Karpas-422 (cell line): ENCODE measurements at regions not wholly inside any gene's neighbourhood (a gene's known extent, or its start where the extent isn't known, plus 50 kb on each side); places are given as distances from the start of the nearest gene placed in this dataset.

ENCODE experiments used
- DNase-seq: peaks from one replicate; pipeline ENCODE4 v3.0.0-alpha.2; 2015
- H2AFZ ChIP-seq: fragments of 200-600 bp; sonication (generic); 2 replicates; pipeline ENCODE4 v1.6.1; 2014; ENCODE audit warnings: antibody characterized with exemption, low read length, mixed read lengths
- H3K27ac ChIP-seq: fragments of 200-600 bp; sonication (generic); 2 replicates; pipeline ENCODE4 v1.5.1; 2014; ENCODE audit warnings: mild to moderate bottlenecking, low read length, moderate library complexity
- H3K27me3 ChIP-seq: fragments of 200-600 bp; sonication (generic); 2 replicates; pipeline ENCODE4 v1.6.1; 2014; ENCODE audit warnings: low read length, mixed read lengths
- H3K36me3 ChIP-seq: fragments of 200-600 bp; sonication (generic); 2 replicates; pipeline ENCODE4 v1.6.1; 2014; ENCODE audit warnings: low read length, mixed read lengths; ENCODE audit not compliant: insufficient read depth
- H3K4me1 ChIP-seq: fragments of 200-600 bp; sonication (generic); 2 replicates; pipeline ENCODE4 v1.6.1; 2014; ENCODE audit warnings: mild to moderate bottlenecking, low read length, mixed read lengths
- H3K4me2 ChIP-seq: fragments of 200-600 bp; sonication (generic); 2 replicates; pipeline ENCODE4 v1.6.1; 2014; ENCODE audit warnings: low read length, low read depth, mild to moderate bottlenecking; ENCODE audit not compliant: poor library complexity, severe bottlenecking
- H3K4me3 ChIP-seq: fragments of 200-600 bp; sonication (generic); 2 replicates; pipeline ENCODE4 v1.5.1; 2014; ENCODE audit warnings: mild to moderate bottlenecking, antibody characterized with exemption, low read length, mixed read lengths
- H3K79me2 ChIP-seq: fragments of 200-600 bp; sonication (generic); 2 replicates; pipeline ENCODE4 v1.6.1; 2014; ENCODE audit warnings: mild to moderate bottlenecking, low read length, mixed read lengths
- H3K9ac ChIP-seq: fragments of 200-600 bp; sonication (generic); 2 replicates; pipeline ENCODE4 v1.6.0; 2014; ENCODE audit warnings: low read length
- H3K9me2 ChIP-seq: fragments of 200-600 bp; sonication (generic), shearing (Covaris generic); replicated peaks from 2 replicates; pipeline ENCODE4 v1.6.0; 2014; ENCODE audit warnings: mild to moderate bottlenecking, low read length, moderate library complexity; ENCODE audit not compliant: insufficient read depth
- H3K9me3 ChIP-seq: fragments of 300-700, 200-600 bp; sonication (generic); 2 replicates; pipeline ENCODE4 v1.6.1; 2014; ENCODE audit warnings: low read length, mixed read lengths
- H4K20me1 ChIP-seq: fragments of 200-600 bp; sonication (generic); 2 replicates; pipeline ENCODE4 v1.6.1; 2014; ENCODE audit warnings: mild to moderate bottlenecking, antibody characterized with exemption, low read length, low read depth; ENCODE audit not compliant: insufficient read depth

- Histone ChIP-seq H3K27me3 (no peaks in the 10 kb centered on the region), H3K79me2 (no peaks in the 10 kb centered on the region), H3K36me3 (no peaks in the 10 kb centered on the region), H3K9ac (no peak overlapping the region), H4K20me1 (no peaks in the 10 kb centered on the region), H3K4me1 (no peaks in the 10 kb centered on the region), H3K4me3 (no peak overlapping the region), H3K9me3 (no peaks in the 10 kb centered on the region), H2AFZ (no peak overlapping the region), H3K4me2 (no peak overlapping the region), H3K9me2 (no peaks in the 10 kb centered on the region), H3K27ac (no peak overlapping the region)
- no peak for DNase-seq
Measured at GRCh38 chr11:33479231-33479630, 221.4 kb downstream of the C11orf91 start.

DNA sequence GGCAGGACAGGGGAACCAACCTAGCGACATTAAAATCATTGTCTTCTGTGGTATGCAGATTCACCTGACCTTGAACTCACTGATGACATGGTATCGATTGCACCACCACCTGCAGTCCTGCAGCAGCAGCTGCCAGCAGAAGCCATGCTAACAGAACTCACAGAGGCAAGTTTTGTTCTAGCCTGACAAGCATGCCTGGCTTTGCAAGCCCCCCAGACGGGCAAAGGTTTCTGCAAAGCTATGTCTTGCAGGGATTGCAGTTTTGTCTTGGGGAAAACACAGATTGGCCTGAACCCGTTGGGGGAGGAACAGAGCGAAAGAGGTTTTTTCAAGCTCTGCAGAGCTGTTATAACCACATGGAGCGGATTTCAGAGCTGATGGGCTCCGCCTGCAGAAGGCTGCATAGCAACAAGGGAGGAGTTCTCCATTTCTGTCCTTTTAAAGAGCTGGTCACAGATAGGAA lies 221.0 kb downstream of the HIPK3 start:
- H3K9me3 ChIP-seq, result no peaks in the 10 kb centered on the region
- no peaks in the 10 kb centered on the region for H3K4me1 ChIP-seq
- DNase-seq, result no peak
- H3K4me3 ChIP-seq, result no peak overlapping the region
- no peak overlapping the region for H3K27ac ChIP-seq
- no peaks in the 10 kb centered on the region for H3K9me2 ChIP-seq
- H3K27me3 ChIP-seq, result no peaks in the 10 kb centered on the region
- no peak overlapping the region for H3K9ac ChIP-seq
- H2AFZ ChIP-seq, result no peak overlapping the region
- no peak overlapping the region for H3K4me2 ChIP-seq
- no peaks in the 10 kb centered on the region for H4K20me1 ChIP-seq
- no peaks in the 10 kb centered on the region for H3K36me3 ChIP-seq
- H3K79me2 ChIP-seq, result no peaks in the 10 kb centered on the region

DNA sequence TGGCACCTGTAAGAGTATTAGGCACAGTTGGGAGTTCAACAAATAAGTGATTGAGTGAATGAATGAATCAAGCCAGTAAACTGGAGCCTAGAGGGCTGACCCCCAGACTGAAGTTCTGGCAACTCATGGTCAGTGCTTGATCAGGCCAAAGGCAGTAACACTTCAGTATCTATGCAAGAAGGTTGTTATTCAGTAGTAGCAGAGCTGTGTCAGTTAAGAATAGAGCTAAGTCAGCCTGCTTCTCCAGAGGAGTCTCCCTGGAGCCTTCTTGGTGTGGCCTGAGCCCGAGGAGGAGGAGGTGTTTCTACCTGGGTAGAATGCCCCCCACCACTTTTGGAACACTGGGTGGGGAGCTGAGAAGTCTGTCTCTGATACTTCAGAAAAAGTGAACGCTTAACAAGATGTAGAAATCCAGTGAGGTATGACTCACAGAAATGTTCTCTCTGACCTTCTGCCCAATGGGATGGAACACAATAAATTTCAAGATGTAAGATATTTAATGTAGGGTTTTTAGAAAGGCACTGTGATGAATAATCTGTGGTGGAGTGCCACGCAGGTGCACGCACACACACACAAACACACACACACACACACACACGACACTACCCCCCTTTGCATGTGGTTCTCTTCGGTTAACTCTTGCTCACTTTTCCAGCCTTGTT lies 219.9 kb downstream of the HIPK3 start:
- Histone ChIP-seq H3K4me2 (no peak overlapping the region), H3K4me1 (no peaks in the 10 kb centered on the region), H3K9ac (no peak overlapping the region), H3K9me3 (no peaks in the 10 kb centered on the region), H4K20me1 (no peaks in the 10 kb centered on the region), H3K79me2 (no peaks in the 10 kb centered on the region), H3K9me2 (no peaks in the 10 kb centered on the region), H3K36me3 (no peaks in the 10 kb centered on the region), H3K4me3 (no peak overlapping the region), H2AFZ (no peak overlapping the region), H3K27me3 (no peaks in the 10 kb centered on the region), H3K27ac (no peak overlapping the region)
- DNase-seq, result no peak

- Histone ChIP-seq H2AFZ (no peak overlapping the region), H3K27ac (no peak overlapping the region), H3K9me2 (no peaks in the 10 kb centered on the region), H3K27me3 (no peaks in the 10 kb centered on the region), H3K9me3 (no peaks in the 10 kb centered on the region), H3K4me1 (no peaks in the 10 kb centered on the region), H3K36me3 (no peaks in the 10 kb centered on the region), H4K20me1 (no peaks in the 10 kb centered on the region), H3K79me2 (no peaks in the 10 kb centered on the region), H3K4me3 (no peak overlapping the region), H3K4me2 (no peak overlapping the region), H3K9ac (no peak overlapping the region)
- no peak for DNase-seq
Measured at GRCh38 chr11:33475993-33476392, 218.8 kb downstream of the HIPK3 start.

DNA sequence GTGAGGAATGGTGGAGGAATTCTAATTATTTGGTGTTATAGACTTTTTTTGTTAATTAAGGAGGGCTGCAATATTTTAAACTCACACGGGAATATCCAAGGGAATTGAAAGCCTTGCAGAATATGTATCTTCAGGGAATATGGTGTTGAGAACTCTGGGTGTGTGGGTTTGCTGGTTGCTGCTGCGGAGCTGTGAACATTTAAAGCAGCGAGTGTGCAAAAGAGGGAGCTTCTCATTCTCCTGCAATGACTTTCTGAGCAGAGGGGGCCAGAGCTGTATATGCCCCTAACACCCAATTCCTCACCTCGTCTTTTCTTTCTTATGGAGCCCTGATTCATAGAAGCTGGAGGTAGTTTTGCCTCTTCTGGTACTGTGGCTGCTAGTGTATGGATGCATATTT lies 217.7 kb downstream of the HIPK3 start:
- H3K36me3 ChIP-seq, result no peaks in the 10 kb centered on the region
- no peaks in the 10 kb centered on the region for H3K4me1 ChIP-seq
- H3K9me3 ChIP-seq, result no peaks in the 10 kb centered on the region
- no peaks in the 10 kb centered on the region for H3K9me2 ChIP-seq
- H3K4me3 ChIP-seq, result no peak overlapping the region
- no peak overlapping the region for H3K4me2 ChIP-seq
- H2AFZ ChIP-seq, result no peak overlapping the region
- H4K20me1 ChIP-seq, result no peaks in the 10 kb centered on the region
- H3K79me2 ChIP-seq, result no peaks in the 10 kb centered on the region
- DNase-seq, result no peak
- H3K9ac ChIP-seq, result no peak overlapping the region
- H3K27me3 ChIP-seq, result no peaks in the 10 kb centered on the region
- no peak overlapping the region for H3K27ac ChIP-seq

DNA sequence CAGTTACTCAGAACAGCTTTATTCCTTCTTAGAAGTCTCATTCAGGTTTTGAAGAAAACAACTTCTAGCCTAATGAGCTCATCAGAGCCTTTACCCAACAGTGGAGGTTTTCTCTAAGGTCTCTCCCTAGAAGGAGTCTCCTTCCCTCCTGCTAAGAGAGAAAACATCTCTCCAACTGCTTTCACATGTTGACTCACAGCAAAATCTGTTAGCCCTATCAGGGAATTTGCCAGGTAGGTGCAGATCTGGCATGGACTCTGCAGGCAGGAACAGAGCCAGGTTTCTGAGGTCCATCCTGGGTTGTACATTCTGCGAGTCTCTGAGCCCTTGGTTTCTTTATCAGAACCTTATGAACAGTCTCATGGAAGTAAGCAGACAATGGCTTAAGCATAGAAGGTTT lies 214.4 kb downstream of the HIPK3 start:
- Histone ChIP-seq H3K4me1 (no peaks in the 10 kb centered on the region), H2AFZ (no peak overlapping the region), H3K4me3 (no peak overlapping the region), H3K9ac (no peak overlapping the region), H3K9me2 (no peaks in the 10 kb centered on the region), H3K27me3 (no peaks in the 10 kb centered on the region), H3K9me3 (no peaks in the 10 kb centered on the region), H3K79me2 (no peaks in the 10 kb centered on the region), H3K4me2 (no peak overlapping the region), H4K20me1 (no peaks in the 10 kb centered on the region), H3K27ac (no peak overlapping the region), H3K36me3 (no peaks in the 10 kb centered on the region)
- no peak for DNase-seq

DNA sequence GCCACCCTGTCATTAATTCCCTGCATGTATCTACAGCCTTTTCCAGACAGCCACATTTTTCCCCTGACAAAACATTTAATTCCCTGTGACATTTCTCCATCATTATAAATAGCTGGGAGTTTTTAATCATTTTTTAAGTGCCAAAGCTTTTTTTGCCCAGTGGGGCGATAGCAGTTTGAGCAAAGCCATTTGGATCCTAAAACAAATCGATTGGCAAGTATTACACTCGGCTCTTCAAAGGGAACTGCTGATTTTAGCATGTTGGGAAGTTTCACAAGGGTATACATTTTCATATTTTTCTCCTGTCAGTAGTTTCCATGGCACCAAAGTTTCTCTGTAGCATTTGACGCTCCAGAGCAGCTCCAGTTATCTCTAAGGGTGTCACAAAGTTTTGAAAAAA lies 210.8 kb downstream of the HIPK3 start:
- DNase-seq, result no peak
- H3K36me3 ChIP-seq, result no peaks in the 10 kb centered on the region
- no peaks in the 10 kb centered on the region for H3K79me2 ChIP-seq
- H3K9ac ChIP-seq, result no peak overlapping the region
- H3K4me3 ChIP-seq, result no peak overlapping the region
- H2AFZ ChIP-seq, result no peak overlapping the region
- no peaks in the 10 kb centered on the region for H3K4me1 ChIP-seq
- H3K27ac ChIP-seq, result no peak overlapping the region
- H3K9me3 ChIP-seq, result no peaks in the 10 kb centered on the region
- no peaks in the 10 kb centered on the region for H4K20me1 ChIP-seq
- H3K4me2 ChIP-seq, result no peak overlapping the region
- no peaks in the 10 kb centered on the region for H3K27me3 ChIP-seq
- no peaks in the 10 kb centered on the region for H3K9me2 ChIP-seq

- Histone ChIP-seq H3K4me1 (peaks cover 15% of the 10 kb centered on the region), H3K9me2 (no peaks in the 10 kb centered on the region), H3K36me3 (no peaks in the 10 kb centered on the region), H3K4me3 (no peak overlapping the region), H3K79me2 (no peaks in the 10 kb centered on the region), H4K20me1 (no peaks in the 10 kb centered on the region), H2AFZ (no peak overlapping the region), H3K9me3 (no peaks in the 10 kb centered on the region), H3K27ac (no peak overlapping the region), H3K4me2 (no peak overlapping the region), H3K27me3 (no peaks in the 10 kb centered on the region), H3K9ac (no peak overlapping the region)
- DNase-seq, result no peak
Measured at GRCh38 chr11:33463059-33463458, 205.9 kb downstream of the HIPK3 start.
